Esophagus muscularis mucosa (tissue), 4 donors: ENCODE measurements at regions not wholly inside any gene's neighbourhood (a gene's known extent, or its start where the extent isn't known, plus 50 kb on each side); places are given as distances from the start of the nearest gene placed in this dataset.

Source experiments
- DNase-seq: peaks from one replicate; pipeline ENCODE4 v3.0.0-alpha.2; 2017; ENCODE audit errors: extremely low spot score
- H3K27ac ChIP-seq, 4 donors: fragments of 200-600 bp; sonication (generic); replicated peaks in 1 of 4; 1 replicate in 3 of 4; 2 replicates in 1 of 4; pipeline ENCODE4 v1.5.1; 2016 to 2019; ENCODE audit warnings: mild to moderate bottlenecking in 1 of 4
- H3K27me3 ChIP-seq, 4 donors: fragments of 200-600 bp; sonication (generic); one replicate each; pipeline versions ENCODE4 v1.5.1 to v1.6.0; 2016 to 2019
- H3K36me3 ChIP-seq, 4 donors: fragments of 200-600 bp; sonication (generic); one replicate each; pipeline ENCODE4 v1.5.1; 2016 to 2019
- H3K4me1 ChIP-seq, 4 donors: fragments of 200-600 bp; sonication (generic); one replicate each; pipeline ENCODE4 v1.5.1; 2016 to 2019
- H3K4me3 ChIP-seq, 4 donors: fragments of 200-600 bp; sonication (generic); 1 replicate in 2 of 4; 2 replicates in 2 of 4; pipeline ENCODE4 v1.5.1; 2016 to 2019; ENCODE audit warnings: mild to moderate bottlenecking in 4 of 4, moderate library complexity in 1 of 4
- H3K9me3 ChIP-seq, 4 donors: fragments of 200-600 bp; sonication (generic); 1 replicate in 3 of 4; 2 replicates in 1 of 4; pipeline ENCODE4 v1.5.1; 2016 to 2019
- EP300 ChIP-seq: sonication (generic); formaldehyde crosslinking; IDR thresholded peaks from one replicate; pipeline ENCODE4 v1.6.1; 2017; ENCODE audit warnings: antibody characterized with exemption
- POLR2A ChIP-seq: fragments of 450-650 bp; IDR thresholded peaks from one replicate; pipeline ENCODE4 v1.6.1; 2017; ENCODE audit warnings: antibody characterized with exemption, moderate library complexity, mild to moderate bottlenecking, low read depth
- POLR2AphosphoS5 ChIP-seq, 2 donors: sonication (generic); formaldehyde crosslinking; IDR thresholded peaks; one replicate each; pipeline ENCODE4 v1.6.1; 2017; ENCODE audit warnings: antibody characterized with exemption in 2 of 2
- WGBS: methylation state at CpG from one replicate; pipeline ENCODE4 v1.1.5; 2018; 5-methylcytosine and 5-hydroxymethylcytosine counted together
- intact Hi-C: fragments of 100-400 bp; cut with DNase I; formaldehyde crosslinking; loops from one replicate; pipeline ENCODE4 v1.15.1; 2023
- TF ChIP-seq, protein P1 (sequence below), 3 experiments: fragments of 200-600 bp in 2 of 3; fragments of 450-650 bp in 1 of 3; sonication (generic) in 2 of 3; IDR thresholded peaks; one replicate each; pipeline ENCODE4 v1.5.1; 2017 to 2019; ENCODE audit warnings: antibody characterized with exemption in 3 of 3, mild to moderate bottlenecking in 2 of 3, moderate library complexity in 1 of 3

DNA sequence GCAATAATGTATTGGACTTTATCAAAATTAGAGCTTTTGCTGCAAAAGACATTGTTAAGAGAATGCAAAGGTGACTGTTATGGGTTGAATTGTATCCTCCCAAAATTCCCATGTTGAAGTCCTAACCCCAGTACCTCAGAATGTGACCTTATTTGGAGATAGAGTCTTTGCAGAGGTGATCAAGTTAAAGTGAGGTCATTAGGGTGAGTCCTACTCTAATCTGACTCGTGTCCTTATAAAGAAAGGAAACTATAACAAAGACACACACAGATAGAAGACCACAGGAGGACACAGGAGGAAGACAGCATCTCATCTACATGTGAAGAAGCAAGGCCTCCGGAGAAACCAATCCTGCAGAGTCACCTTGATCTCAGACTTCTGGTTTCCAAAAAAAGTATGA lies 1011.2 kb downstream of the TBC1D22A start:
- Histone ChIP-seq H3K36me3 (no peaks in the 10 kb centered on the region), H3K9me3 (peaks cover 0 to 8% (median 5%) of the 10 kb centered on the region in 4 donors), H3K4me1 (no peaks in the 10 kb centered on the region), H3K27me3 (peaks cover 0 to 8% (median 0%) of the 10 kb centered on the region in 4 donors), H3K27ac (no peak overlapping the region), H3K4me3 (no peak overlapping the region)
- intact Hi-C loops: no loop called here
- WGBS: 79% methylated on average over 2 of the region's 2 CpGs
- TF ChIP-seq EP300 (no peak), POLR2A (no peak), POLR2AphosphoS5 (IDR thresholded peaks at IDR 0.05) (no peak)
- TF ChIP-seq, protein P1, sequence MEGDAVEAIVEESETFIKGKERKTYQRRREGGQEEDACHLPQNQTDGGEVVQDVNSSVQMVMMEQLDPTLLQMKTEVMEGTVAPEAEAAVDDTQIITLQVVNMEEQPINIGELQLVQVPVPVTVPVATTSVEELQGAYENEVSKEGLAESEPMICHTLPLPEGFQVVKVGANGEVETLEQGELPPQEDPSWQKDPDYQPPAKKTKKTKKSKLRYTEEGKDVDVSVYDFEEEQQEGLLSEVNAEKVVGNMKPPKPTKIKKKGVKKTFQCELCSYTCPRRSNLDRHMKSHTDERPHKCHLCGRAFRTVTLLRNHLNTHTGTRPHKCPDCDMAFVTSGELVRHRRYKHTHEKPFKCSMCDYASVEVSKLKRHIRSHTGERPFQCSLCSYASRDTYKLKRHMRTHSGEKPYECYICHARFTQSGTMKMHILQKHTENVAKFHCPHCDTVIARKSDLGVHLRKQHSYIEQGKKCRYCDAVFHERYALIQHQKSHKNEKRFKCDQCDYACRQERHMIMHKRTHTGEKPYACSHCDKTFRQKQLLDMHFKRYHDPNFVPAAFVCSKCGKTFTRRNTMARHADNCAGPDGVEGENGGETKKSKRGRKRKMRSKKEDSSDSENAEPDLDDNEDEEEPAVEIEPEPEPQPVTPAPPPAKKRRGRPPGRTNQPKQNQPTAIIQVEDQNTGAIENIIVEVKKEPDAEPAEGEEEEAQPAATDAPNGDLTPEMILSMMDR (IDR thresholded peaks at IDR 0.05): no peak
- no peak for DNase-seq

DNA sequence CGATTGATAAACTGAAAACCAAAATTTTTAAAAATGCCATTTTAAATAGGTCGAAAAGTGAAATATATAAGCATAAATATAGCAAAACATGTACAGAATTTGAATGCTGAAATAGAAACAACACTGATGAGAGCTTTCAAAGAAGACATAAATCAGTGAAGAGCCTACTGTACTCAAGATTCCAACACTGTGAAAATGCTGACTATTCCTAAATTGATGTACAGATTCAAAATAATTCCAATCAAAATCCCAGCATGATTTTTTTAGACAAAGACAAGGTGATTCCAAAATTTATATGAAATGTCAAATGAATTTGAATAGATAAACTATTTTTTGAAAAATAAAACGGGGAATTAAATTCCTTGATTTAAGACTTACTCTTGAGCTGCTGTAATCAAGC lies 1010.4 kb downstream of the TBC1D22A start:
- intact Hi-C loops: no loop called here
- no peak overlapping the region for H3K4me3 ChIP-seq
- H3K4me1 ChIP-seq: no peaks in the 10 kb centered on the region
- 83% methylated on average over 3 of the region's 3 CpGs for WGBS
- peaks cover 0 to 8% (median 5%) of the 10 kb centered on the region in 4 donors for H3K9me3 ChIP-seq
- no peaks in the 10 kb centered on the region for H3K36me3 ChIP-seq
- no peak for DNase-seq
- H3K27me3 ChIP-seq: peaks cover 0 to 3% (median 0%) of the 10 kb centered on the region in 4 donors
- no peak overlapping the region for H3K27ac ChIP-seq
- no peak for TF ChIP-seq POLR2A
- TF ChIP-seq, protein P1 (IDR thresholded peaks at IDR 0.05): no peak
- TF ChIP-seq EP300: no peak
- no peak for TF ChIP-seq POLR2AphosphoS5 (IDR thresholded peaks at IDR 0.05)

DNA sequence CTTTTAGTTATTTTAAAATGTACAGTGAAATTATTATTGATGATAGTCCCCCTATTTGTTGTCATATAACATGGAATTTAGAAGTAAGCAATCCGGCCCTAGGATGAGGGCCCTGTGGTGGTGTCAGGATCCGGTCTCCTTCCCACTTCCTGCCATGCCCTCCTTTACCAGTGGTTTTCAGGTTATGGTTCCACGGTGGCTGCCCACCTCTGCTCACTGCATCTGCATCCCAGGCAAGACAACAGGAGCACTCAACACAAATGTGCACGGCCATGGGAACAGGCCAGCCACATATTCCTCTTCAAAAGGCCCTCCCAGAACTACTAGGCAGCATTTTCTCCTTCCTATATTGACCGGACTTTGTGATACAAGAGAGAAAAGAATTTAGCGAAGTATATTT lies 1007.2 kb downstream of the TBC1D22A start:
- Histone ChIP-seq H3K27me3 (peaks cover 0 to 28% (median 0%) of the 10 kb centered on the region in 4 donors), H3K4me3 (no peak overlapping the region), H3K4me1 (no peaks in the 10 kb centered on the region), H3K36me3 (no peaks in the 10 kb centered on the region), H3K9me3 (peaks cover 0 to 8% (median 5%) of the 10 kb centered on the region in 4 donors), H3K27ac (no peak overlapping the region)
- intact Hi-C loops: no loop called here
- TF ChIP-seq, protein P1 (IDR thresholded peaks at IDR 0.05): no peak
- TF ChIP-seq POLR2AphosphoS5 (IDR thresholded peaks at IDR 0.05) (no peak), POLR2A (no peak), EP300 (no peak)
- no peak for DNase-seq
- 87% methylated on average over 6 of the region's 6 CpGs for WGBS

DNA sequence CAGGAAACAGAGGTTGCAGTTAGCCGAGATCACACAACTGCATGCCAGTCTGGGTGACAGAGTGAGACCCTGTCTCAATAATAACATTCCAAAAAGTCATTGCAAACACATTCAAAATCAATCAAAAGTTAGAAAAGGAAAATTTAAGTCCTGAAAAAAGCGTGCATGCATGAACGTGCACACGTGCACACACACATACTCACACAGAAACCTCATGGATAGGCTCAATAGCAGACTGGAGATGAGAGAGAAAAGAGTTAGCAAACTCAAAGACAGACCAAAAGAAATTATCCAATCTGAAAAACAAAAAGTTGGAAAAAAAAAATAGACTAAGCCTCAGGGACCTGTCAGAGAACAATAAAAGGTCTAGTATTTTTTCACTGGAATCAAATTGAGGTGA lies 1005.6 kb downstream of the TBC1D22A start:
- no peaks in the 10 kb centered on the region for H3K36me3 ChIP-seq
- intact Hi-C loops: no loop called here
- no peaks in the 10 kb centered on the region for H3K4me1 ChIP-seq
- TF ChIP-seq POLR2A (no peak), EP300 (no peak), POLR2AphosphoS5 (IDR thresholded peaks at IDR 0.05) (no peak)
- TF ChIP-seq, protein P1 (IDR thresholded peaks at IDR 0.05): no peak
- H3K9me3 ChIP-seq: peaks cover 0 to 8% (median 5%) of the 10 kb centered on the region in 4 donors
- no peak overlapping the region for H3K4me3 ChIP-seq
- WGBS: 88% methylated on average over 4 of the region's 4 CpGs
- no peak for DNase-seq
- no peak overlapping the region for H3K27ac ChIP-seq
- peaks cover 0 to 43% (median 0%) of the 10 kb centered on the region in 4 donors for H3K27me3 ChIP-seq

DNA sequence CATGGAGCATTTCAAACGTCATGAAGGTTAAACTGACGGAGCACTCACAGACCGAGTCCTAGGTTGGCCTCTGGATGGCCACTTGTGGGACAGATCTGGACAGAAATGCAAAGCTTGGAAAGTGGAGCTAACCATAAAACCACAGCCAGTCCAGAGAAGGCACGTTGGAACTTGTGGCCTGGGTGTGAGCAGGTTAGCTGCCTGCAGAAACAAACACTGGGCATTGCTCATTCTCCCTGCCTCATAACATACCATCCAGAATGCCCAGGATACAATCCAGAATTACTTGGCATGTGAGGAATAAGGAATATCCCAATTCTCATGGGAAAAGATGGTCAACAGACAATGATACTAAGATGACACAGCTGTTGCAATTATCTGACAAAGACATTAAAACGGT lies 1005.0 kb downstream of the TBC1D22A start:
- WGBS: 85% methylated on average over 1 of the region's 5 CpGs
- Histone ChIP-seq H3K4me1 (no peaks in the 10 kb centered on the region), H3K4me3 (no peak overlapping the region), H3K27me3 (peaks cover 0 to 48% (median 0%) of the 10 kb centered on the region in 4 donors), H3K36me3 (no peaks in the 10 kb centered on the region), H3K9me3 (peaks cover 0 to 8% (median 5%) of the 10 kb centered on the region in 4 donors), H3K27ac (no peak overlapping the region)
- DNase-seq: no peak
- TF ChIP-seq, protein P1 (IDR thresholded peaks at IDR 0.05): no peak
- intact Hi-C loops: no loop called here
